ENCODE measurements at regions not wholly inside any gene's neighbourhood (a gene's known extent, or its start where the extent isn't known, plus 50 kb on each side); places are given as distances from the start of the nearest gene placed in this dataset.
A peak's percentile ranks its signal among the peaks of the same experiment; 100 is the strongest.

DNA sequence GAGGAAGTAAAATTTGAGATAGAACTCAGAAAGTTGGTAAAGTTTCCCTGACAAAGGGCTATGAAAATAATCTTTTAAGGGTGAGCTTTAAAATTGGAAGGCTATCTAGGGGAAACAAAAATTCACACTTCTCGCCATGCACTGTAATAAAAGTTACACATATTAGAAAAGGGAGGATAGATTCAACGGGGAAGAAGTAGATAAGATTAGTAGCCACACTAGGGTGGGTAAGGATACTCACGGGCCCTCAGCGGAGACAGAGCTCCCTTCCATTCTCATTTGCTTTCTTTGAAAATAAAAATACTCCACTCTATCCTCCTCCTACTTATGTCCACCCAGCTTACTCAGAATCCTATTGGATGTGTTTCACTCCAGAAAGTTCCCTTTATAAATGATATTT, 691.3 kb upstream of the NR2F2 start:
- DNase-seq (ENCODE audit: low read depth, low spot score), result no peak

DNA sequence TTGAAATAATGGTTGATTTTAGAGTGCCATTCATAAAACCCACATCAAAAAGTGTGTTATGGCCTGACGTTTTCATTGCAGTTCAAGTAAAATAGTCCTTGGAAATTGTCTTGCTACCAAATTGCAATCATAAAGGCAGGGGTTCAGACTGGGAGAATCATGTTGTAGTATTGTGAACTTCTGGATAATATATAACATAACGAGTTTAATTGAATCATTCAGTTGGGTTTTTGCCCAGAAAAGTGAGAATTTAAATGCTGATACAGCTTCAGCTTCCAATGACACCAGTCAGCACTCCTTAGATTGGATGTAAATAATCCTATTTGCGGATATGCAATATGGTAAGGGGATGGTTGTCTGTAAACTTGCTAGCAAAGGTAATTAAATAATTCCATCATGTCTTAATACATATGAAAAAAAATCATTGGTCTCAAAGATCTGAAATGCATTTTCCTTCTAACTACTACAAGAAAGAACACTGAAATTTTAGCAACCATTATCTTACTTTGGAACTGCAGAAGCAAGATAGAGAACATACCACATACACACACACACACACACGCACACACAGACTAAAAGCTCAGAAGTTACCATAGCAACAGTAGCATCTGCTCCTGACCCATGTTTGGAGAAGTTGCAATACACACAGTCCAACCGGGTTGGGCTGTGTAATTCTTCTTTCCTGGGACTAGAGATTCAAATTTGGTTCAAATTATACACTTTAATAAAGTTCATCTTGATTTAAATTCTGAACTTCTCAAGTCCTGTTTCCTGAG, 686.2 kb upstream of the NR2F2 start:
- no peak for DNase-seq (ENCODE audit: low read depth, low spot score)

DNA sequence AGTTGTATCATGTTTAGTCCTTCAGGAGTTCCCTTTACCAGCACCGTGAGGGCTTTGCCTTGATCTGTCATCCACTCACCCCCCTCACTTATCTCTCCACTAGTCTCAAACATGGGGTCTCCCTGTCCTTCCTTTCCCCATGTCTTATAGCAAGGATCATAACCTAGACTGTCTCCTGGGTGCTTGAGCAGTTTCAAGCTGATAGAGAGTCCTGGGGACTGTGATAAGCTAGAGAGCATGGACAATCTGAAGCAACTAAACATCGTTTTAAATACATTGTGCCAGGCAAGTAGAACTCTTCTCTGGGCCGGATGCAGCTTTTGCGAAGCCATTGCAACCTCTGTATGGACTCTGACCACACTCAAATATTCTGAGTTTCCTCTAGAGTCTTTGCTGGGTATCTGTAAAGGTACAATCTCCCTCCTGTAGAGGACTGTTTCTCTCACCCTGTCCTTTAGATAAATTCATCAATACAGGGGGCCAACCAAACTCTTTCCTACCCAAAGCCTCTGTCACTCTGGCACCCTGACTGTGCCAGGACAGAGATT, 684.6 kb upstream of the NR2F2 start:
- DNase-seq (ENCODE audit: low read depth, low spot score), result no peak

DNA sequence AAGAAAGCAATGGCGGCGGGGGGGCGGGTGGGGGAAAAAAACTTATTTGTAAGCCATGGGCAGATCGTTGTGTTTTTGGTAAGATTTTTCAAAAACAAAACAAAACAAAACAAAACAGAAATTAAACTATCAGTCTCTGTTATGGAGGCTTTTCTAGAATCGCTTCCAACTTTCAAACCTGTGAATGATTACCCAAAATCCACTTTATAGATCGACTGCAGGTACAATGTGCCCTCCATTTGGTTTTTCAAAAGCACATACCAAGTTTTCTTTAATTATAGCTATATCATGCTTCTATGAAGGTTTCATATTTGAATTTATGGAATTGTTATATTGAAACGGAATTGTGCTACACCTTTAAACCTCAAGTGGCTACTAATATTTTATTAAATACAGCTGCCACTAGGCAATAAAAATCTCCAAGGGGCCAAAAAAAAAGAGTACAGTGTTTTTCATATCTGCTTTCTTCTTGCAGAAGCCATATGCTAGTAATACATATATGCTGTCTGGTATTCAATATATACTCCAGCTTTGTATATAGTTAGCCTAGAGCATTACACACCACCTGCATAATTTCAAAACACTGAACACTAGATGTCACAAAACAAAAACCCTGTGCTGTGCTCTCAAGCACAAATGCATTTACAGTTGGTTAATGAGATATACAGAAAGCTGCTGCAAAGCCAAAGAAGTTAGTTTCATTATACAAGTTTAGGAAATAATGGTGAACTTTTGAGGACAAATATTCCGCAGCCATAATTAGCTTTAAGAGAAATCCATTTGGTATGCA, 683.8 kb upstream of the NR2F2 start:
- DNase-seq (ENCODE audit: low read depth, low spot score), result no peak

- DNase-seq (ENCODE audit: low read depth, low spot score), result no peak
Measured at GRCh38 chr15:95647531-95648277, 682.8 kb upstream of the NR2F2 start.

DNA sequence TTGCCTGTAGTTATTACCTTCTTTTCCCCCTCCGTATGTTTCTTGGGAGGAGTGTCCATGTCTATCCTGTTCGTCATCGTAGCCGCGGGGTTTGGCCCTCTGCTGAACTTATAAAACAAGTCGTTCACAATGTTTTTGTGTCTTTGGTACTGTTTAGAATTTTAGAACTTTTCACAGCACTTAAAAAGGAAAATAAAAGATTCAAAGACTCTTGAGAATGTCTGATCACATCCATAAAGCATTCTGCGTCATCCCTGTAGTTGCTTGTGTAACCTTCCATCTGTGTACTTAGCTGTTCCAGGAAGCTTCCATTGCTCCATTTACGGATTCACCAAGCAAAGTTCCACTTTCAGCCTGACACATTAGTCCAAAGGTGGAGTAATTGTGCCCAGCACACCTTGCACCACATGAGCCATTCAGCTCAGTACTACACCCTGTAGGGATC, 677.1 kb upstream of the NR2F2 start:
- no peak for DNase-seq (ENCODE audit: low read depth, low spot score)

DNA sequence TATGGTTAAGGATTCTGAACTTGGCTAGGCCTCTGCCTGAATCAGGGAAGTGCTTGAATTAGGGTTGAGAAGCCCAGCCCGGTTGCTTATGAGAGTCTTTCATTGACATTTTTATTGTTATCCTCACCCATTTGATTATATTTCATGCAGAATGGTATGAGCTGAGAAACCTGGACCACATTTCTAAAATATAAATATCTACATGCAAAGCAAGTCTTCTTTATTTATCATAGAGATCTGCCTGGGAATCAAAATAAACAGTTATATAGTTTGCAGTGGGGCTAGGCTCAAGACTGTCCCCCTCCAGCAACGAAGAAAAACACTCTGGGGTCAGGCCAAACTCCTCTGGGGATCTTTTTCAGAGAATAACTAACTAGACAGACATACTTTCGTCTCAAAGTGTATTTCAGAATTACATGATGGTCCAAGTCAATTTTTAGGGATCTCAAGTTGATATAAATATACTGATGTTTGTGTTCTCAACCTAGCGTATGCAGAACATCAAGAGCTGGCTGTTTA, 675.4 kb upstream of the NR2F2 start:
- DNase-seq (ENCODE audit: low read depth, low spot score), result peak; percentile 21

DNA sequence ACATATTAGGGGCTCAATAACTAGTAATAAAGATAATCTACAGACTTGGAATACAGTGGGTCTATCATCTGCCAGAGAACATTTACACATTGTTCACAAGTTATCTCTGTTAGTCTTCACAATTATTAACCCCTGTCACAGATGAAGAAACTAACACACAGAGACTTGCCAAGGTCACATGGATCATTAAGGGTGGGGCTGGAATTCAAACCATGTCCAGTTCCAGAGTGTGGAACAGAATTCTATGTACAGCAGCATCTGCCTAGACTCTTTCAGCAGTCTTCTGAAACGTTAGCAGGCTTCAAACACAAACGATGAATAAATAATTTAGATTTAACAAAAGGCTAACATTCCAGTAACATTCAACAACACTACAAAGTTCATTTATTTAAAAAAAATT, 673.9 kb upstream of the NR2F2 start:
- no peak for DNase-seq (ENCODE audit: low read depth, low spot score)

- no peak for DNase-seq (ENCODE audit: low read depth, low spot score)
Measured at GRCh38 chr15:95658799-95659198, 671.7 kb upstream of the NR2F2 start.

GRCh38 chr15:95659656-95660055, 670.8 kb upstream of the NR2F2 start:
- DNase-seq (ENCODE audit: low read depth, low spot score), result peak; percentile 47

- DNase-seq (ENCODE audit: low read depth, low spot score), result no peak
Measured at GRCh38 chr15:95662638-95663037, 667.9 kb upstream of the NR2F2 start.

- no peak for DNase-seq (ENCODE audit: low read depth, low spot score)
Measured at GRCh38 chr15:95663156-95664100, 667.1 kb upstream of the NR2F2 start.

- no peak for DNase-seq (ENCODE audit: low read depth, low spot score)
Measured at GRCh38 chr15:95664450-95664849, 666.0 kb upstream of the NR2F2 start.

DNA sequence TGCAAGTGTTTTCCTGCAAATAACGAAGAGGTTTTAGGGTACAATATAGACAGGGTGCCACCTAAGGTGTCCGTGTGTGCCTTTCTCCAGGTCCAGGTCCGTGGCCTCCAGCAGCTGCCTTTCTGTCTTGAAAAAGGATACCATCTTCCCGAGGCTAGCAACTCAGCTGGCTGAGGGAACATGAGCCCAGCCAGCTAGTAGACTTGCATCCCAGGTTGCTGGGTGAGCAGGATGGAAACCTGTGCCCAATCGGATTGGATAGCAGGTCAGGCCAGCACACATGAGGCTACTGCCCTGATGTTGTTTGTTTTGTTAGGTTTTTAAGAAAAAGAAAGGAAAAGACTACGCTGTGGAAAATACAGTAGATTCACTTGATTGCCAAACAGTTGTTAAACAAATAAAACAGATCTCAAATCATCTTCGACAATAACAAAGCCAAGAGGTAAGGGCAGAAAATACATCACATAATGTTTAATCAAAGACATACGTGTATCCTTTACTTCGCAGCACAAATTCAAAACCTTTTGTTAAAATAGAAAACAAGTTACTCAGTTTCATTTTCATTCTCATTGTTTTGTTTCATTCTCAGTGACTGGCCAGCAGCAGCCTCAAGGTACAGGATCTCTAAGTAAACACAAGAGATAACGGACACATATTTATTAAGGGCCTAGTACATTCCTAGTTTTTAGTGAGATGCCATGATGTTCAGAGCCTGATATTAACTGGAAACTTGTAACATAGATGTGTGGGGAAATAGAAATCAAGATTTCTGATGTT, 661.2 kb upstream of the NR2F2 start:
- DNase-seq (ENCODE audit: low read depth, low spot score), result peak; percentile 31

DNA sequence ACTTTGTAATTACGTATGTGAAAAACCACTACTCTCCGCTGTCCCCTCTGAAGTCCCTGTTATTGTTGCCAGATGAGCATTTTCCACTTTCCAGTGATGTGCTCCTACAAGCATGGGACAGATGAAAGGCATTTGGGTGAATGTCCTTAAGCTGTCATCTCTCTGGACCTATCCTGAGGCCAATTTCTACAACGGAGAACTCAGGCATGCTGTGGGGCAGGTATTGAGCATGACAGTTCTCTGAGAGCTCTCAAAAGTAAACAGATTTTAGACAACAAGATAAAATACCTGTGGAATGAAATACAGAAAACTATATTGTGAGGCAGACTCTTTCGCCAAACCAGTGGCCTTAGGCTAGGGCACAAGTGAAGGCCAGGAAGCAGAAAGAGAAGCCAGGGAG, 656.5 kb upstream of the NR2F2 start:
- DNase-seq (ENCODE audit: low read depth, low spot score), result no peak

DNA sequence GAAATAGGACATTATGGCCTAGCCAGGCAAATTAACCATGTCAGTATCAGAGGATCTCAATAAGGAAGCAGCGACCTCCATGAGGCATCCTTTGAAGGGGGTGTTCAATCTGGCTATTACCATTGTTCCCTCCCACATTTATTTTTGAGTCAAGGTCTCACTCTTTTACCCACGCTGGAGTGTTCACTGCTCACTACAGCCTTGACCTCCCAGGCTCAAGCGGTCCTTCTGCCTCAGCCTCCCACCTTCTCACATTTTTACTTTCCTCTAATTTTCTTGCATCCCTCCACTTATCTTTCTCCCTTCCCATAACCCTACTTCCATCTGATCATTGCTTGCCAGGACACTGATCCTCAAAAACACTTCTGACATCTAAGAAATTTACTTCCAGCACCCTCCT, 654.0 kb upstream of the NR2F2 start:
- DNase-seq (ENCODE audit: low read depth, low spot score), result no peak

DNA sequence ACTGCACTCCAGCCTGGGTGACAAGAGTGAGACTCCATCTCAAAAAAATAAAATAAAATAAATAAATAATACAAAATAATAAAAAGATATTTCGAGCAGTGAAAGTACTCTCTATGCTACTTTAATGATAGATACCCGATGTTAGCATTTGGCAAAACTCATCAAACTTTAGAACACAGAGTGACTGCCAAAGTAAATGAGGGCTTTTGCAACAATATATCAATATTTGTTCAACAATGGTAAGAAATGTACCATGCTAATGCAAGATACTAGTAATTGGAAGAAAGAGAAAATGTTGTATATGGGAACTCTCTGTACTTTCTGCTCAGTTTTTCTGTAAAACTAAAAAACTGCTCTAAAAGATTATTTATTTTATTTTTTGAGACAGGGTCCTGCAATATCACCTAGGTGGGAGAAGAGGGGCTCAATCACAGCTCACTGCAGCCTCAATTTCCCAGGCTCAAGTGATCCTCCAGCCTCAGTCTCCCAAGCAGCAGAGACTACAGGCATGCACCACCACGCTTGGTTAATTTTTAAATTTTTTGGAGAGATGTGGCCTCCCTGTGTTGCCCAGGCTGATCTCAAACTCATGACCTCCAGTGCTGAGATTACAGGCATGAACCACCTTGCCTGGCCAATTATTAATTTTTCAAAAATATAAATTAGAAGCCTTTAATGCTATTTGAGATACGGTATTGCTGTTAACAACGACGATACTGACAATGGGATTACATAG, 650.5 kb upstream of the NR2F2 start:
- DNase-seq (ENCODE audit: low read depth, low spot score), result no peak

DNA sequence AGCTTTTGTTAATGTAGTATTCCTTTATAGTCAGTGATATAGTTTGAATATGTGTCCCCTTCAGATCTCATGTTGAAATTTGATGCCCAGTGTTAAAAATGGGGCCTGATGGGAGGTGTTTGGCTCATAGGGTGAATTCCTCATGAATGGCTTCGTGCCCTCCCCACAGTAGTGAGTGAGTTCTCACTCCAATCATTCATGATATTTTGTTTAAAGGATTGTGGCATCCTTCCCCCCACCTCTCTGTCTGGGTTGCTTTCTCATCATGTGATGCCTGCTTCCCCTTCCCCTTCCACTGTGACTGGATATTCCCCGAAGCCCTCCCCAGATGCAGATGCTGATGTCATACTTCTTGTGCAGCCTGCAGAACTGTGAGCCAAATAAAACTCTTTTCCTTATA, 649.8 kb upstream of the NR2F2 start:
- no peak for DNase-seq (ENCODE audit: low read depth, low spot score)

DNA sequence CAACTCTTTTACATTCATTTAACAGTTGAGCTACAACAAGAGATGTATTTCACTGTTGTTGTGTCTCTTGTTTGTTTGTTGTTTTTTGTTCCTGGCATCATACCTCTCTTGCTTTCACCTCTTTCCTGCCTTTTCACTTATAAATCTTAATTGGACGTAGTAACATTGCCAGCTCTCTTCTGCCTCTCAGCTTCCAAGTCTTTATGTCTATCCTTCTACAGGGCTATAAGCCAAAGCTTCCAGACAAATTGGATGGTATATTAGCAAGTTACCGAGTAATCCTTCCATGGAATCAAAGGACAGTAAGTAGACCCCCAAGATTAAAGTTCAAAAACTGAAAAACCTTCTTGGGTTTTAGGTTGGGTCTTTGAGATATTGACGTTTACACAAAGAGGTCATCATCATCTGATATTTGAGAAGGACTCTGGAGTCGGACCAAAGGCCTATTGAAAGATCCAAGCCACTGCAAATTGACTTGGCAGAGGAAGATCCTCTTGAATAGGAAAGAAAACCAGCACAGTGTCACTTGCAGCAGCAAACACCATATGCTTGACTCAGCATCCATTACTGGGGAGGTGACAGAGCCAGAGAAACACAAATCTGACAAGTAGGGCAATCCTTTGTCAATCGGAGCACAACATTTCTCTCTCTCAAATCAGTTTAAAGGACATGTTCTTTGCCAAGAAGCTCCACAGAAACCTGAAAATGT, 648.5 kb upstream of the NR2F2 start:
- no peak for DNase-seq (ENCODE audit: low read depth, low spot score)

Data from brain pericyte (primary cell).